GM18870 (cell line): ENCODE measurements at regions not wholly inside any gene's neighbourhood (a gene's known extent, or its start where the extent isn't known, plus 50 kb on each side); places are given as distances from the start of the nearest gene placed in this dataset.
"Not testable (repeated sequence)": the region's sequence is repeated elsewhere in the genome, so short reads cannot be mapped to it uniquely, and the experiment has no call there.

Source experiments
- ATAC-seq: cut with Tn5 transposase; IDR thresholded peaks from one replicate; pipeline ENCODE4 v1.9.1; 2021; ENCODE audit warnings: moderate library complexity; ENCODE audit not compliant: unreplicated experiment

DNA sequence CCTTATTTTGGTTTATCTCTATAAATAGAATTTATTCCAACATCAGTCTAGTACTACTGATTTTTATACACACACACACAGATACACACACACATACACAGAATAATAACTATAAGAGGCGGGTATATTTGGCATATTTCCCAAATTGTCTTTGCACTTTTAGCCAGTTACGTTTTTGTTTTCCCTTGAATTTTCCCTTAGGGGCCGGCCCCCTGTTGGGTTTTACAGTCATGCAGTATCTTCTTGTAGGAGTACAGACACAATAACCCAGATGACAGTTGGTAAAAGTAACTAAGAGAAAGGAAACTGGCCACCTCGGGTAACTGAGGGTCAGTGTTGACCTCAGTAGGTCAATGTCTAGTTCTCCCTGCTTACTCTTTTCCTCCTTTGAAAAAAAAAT lies 50.9 kb downstream of the DISP1 start:
- no peak for ATAC-seq

DNA sequence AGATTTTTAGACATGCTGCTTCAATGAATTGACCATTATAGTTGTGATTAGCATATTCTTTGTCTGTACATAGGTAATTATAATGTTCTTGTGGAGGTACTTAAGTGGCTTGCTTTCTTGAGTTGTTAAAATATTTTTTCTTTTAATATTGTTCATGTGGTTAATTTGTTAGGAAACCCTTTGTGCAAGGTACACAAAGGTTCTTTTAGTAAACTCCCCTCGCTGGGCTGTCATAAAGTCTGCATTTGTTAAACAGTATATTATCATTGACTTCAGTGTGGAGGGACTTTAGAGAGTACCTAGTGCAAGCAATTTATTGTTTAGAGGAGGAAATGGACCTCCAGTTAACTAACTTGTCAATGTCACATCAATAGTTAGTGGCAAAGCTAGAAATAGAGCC lies 52.5 kb downstream of the DISP1 start:
- ATAC-seq, result no peak

DNA sequence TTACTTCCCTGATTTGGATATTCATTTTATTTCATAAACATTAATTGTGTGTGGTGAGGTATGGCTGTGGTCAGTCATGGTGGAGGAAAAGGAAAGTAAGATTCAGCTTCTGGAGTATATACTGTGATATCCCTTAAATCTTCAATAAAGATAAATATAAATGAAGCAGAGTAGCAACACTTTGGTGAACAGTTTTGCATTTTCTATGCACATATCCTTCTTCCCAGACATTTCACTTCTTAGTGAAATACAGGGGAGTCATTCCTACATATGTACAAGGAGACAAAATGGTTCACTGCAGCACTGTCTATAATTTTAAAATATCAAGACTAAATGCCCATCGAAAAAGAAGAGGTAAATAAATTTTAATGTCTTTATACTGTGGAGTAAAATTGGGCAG lies 61.3 kb downstream of the DISP1 start:
- no peak for ATAC-seq

DNA sequence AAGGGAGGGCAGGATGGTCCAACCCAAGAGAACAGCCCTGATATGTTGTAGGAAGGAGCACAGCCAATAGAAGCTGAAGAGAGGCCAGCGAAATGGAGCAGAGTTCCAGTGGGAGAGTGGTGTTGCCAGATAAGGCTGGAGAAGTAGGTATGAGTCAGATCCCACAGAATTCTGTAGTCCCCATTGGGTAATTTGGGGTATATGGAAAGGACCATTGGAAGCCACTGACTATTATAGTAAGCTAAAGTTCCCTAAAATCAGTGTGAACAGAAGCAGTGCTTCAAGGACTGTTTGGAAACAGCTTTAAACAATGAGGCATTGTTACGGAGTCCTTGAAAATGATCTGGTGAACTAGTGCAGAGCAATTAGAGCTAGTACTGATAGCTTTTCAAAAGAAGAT lies 63.0 kb downstream of the DISP1 start:
- no peak for ATAC-seq

DNA sequence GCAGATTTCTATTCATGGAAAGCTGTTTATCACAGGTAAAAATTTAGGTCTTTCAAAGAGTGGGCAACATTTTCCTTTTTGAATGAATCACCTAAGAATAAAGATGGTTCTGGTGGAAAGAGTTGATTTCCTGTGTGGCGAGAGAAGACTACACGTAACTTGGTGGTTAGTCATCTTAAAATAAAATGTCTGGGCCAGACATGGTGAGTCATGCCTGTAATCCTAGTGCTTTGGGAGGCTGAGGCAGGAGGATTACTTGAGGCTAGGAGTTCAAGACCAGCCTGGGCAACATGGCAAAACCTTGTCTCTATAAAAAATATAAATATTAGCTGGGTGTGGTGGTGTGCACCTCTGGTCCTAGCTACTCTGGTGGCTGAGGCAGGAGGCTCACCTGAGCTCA lies 65.7 kb downstream of the DISP1 start:
- ATAC-seq, result no peak

DNA sequence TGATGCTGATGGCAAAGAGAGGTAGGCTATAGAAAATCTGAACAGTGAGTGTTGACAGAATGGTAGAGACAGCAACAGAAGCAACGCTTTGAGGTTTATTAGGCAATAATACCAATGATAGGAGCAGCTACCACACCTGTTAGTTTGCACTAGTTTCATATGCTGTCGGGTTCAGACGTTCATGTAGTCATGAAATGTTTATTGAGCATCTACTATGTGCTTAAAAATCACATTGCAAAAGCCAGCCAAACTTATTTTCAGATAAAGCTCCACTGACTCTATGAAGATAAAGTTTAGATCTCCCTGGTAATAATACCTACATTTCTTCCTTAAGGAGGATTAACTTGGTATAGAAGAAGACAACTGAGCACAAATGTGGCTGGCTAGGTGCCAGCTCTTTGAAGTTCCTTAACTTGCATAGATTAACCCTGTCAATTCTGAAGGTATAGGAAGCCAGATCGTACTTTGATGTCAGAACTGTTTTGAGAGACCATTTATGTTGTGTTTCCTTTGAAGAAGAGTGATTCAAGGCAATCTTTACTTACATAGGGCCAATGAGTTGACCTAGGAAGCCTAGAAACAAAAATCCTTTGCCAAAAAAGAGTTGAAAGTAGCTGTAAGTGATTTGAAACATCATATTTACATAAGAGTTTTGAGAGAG lies 71.5 kb downstream of the DISP1 start:
- ATAC-seq, result no peak

DNA sequence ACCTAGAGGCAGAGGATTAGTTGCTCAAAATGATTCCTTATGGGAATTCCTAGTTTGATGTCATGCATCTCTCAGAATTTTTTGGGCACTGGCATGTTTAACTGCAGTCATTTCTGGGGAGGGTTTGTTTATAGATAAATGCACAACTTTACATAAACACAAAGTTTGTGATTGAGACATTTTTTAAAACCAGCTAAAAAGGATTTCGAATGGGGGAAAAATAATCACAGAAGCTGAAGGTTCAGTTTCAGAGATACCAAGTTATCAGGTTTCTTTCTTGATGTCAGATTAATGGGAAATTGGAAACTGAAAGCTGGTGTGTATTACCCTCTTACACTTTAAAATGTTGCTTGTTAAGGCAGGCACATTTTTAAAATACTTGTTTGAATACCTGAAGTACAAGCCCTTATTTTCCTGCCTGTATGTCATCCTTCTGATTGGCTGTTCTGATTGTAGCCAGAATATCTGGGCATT lies 72.1 kb downstream of the DISP1 start:
- no peak for ATAC-seq

DNA sequence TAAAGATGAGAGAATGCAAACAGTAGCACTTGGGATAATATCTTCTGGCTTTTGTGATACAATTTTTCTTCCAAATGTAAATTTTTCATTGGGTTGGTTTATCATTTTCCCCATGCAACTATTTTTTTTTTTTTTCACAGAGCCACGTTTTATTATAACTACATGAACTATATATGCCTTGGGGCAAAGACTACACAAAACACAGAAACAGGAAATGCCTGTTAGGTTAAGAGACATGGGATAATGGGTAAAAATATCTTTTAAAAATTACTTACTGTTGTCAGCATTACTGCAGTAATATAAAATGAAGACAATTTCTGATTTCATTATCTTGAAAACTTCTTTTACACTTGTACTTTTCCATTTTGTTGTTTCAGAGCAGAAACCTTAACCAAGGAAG lies 74.6 kb downstream of the DISP1 start:
- no peak for ATAC-seq

DNA sequence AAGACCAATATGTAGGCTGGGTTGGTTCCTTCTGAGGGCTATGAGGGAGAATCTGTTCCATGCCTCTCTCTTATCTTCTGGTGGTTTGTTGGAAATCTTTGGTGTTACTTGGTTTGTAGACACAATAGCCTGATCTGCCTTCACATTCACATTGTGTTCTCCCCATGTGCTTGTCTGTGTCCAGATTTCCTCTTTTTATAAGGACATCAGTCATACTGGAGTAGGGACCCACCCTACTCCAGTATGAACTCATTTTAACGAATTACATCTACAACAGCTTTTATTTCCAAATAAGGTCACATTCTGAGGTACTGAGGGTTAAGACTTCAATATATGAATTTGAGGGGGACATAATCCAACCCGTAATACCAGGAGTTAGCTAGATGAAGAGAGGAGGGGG lies 75.9 kb downstream of the DISP1 start:
- no peak for ATAC-seq

DNA sequence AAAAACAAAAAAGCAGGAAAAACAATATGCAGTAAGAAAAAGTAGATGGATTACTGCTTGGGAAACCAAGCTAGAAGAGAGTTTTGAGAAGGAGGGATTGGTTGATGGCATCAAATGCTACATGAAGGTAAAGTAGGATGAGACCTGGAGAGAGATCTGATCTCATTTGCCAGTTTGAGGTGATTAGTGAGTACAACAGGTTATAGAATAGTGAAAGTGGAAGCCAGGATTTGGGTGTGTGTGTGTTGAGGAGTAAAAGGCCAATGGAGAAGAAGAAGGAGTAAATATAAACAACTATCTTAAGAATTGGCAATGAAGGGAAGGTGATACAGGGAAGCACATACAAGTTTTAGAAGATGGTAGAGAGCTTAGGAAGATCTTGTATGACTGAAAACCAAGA lies 76.7 kb downstream of the DISP1 start:
- ATAC-seq, result no peak

DNA sequence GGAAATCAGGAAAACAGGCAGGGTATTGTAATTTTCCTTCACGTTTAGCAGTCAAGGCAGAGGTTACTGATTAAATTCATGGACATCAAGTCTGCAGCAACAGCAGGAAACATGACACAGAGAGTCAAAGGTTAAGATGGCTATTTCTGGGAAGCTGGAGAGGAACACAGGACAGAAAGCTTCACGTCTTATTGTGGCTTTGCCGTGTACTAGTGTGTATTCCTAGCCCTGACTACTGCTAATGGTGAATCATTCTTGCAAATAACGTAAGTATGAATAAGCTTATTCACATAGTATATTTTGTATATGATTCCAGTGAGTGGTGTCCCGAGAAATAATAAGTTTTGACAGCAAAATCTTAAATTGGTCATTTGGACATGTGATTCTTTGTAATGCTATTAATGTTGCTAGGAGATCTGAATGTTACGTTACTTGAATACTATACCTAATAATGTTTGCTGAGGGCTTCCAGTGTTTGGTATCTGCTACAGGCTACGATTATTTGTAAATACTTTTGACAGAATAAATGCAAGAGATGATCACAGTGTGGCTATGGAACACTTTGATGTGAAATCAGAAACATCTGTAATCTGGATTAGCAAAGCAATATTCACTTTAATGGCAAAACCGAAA lies 77.4 kb downstream of the DISP1 start:
- no peak for ATAC-seq

DNA sequence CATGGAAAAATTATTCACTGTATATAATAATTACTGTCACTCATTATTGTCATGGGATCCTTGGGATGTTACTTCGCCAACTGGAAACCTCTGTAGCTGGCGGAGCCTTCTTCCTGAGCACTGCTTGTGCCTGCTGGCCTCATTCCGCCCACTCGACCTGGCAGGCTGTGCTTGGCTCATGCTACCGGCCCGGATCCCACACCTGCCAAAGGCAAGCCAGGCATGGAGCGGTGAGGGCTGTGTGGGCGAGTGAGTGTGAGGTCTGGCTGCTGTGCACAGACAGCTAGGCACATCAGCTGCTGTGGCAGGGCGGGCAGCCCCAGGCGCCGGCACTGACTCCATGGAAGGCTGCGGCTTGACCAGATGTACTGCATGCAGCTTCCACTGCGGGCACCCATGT lies 78.4 kb downstream of the DISP1 start:
- no peak for ATAC-seq

DNA sequence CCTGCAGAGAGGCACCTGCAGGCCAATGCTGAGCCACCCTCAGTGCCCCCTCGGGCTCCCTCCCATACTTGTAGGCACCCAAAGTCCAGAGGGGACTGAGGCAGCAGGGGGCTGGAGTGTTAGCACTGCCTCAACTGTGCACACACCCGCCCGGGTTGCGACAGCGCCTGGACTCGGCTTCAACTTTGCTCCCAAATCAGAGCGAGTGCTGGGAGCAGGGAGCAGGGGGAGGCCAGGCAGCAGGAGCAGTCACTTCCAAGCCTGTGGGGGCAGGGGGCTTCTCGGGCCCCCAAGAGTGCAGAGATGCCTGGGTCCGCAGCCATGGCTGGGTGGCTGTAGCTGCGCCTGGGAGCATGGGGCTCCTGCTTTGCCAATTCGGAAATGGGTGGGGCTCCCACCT lies 79.5 kb downstream of the DISP1 start:
- no peak for ATAC-seq

DNA sequence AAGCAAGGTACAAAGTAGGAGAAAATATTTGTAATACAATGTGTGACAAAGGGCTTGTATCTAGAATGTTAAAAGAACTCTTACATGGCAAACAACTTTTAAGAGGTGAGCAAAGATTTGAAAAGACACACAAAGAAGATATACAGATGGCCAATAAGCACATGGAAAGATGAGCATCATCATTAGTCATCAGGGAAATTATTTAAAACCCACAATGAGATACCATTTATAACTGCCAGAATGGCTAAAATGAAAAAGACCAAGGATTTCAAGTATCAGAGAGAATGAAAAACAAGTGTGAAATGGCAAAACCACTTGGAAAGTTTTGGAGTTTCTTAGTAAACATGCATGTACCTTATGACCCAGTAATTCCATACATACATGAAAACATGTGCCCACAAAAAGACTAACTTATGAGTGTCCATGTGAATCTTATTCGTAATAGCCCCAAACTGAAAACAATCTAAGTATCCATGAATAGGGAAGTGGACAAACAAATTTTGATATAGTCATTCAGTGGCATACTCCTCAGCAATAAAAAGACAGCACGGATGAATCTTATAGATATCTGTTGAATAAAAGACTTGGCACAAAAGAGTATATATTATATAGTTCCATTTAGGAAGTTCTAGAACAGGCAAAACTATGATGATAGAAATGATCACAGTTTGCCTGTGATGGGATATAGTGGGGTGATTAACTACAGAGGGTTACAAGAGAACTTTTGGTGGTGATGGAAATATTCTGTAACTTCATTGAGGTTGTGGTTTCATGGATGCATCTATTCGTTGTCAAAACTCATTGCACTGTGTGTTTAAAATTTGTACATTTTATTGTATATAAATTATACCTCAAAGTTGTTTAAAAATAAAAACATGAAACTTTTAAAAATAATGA lies 82.0 kb downstream of the DISP1 start:
- ATAC-seq, result no peak

DNA sequence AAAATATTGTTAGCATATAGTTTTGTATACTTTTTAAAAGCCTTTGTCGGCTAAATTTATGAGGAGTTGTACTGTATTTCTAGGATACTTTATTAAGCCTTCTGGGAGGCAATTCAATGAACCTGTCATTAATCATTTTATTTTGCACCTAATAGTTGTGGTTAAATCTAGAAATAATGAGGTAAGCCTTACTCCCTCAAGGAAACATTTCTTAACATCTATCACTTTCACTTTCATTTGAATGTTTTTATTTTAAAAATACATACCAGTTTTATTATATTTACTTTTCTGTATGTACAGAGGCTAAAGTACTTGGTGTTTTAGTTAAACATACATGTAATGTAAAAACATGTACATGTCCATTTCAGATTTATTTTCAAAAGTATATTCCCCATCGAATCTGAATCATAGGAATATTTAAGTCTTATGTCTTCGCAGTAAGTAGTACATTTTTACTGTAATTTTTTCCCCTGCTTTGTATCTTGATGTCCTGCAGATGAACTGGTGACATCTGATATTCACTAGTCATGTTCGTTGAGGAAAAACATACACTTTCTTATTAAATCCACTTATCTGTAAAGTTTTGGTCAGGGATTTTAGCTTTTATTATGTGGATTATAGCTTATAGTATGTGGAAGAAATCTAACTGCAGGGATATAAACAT lies 82.8 kb downstream of the DISP1 start:
- ATAC-seq, result no peak

DNA sequence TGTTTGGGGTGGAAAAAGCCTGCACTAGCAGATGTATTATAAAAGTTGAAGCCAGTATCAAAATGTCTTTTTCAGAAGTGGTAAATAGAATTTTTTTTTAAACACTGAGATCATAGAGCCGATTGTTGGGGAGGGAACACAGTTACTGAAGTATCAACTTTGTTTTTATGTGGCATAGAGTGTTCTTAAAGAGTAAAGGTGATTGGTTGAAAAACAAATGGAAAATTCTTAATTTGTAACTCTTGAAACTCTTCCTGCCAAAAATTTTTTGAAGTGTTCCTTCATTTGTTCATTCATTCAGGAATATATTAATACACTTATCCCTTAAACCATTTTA lies 83.3 kb downstream of the DISP1 start:
- no peak for ATAC-seq

DNA sequence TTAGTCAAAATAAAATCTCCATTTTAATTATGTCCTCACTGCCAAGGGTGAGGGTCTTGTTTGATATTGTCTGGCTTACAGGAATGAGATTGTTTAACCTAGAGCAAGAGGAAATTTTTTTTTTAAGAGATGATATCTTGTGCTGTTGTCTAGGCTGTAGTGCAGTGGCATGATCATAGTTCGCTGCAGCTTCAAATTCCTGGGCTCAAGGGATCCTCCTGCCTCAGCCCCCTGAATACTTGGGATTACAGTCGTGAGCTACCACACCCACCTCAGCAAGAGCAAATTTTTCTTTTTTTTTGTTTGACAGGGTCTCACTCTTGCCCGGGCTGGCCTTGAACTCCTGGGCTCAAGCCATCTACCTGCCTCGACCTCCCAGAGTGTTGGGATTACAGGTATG lies 84.6 kb downstream of the DISP1 start:
- no peak for ATAC-seq

DNA sequence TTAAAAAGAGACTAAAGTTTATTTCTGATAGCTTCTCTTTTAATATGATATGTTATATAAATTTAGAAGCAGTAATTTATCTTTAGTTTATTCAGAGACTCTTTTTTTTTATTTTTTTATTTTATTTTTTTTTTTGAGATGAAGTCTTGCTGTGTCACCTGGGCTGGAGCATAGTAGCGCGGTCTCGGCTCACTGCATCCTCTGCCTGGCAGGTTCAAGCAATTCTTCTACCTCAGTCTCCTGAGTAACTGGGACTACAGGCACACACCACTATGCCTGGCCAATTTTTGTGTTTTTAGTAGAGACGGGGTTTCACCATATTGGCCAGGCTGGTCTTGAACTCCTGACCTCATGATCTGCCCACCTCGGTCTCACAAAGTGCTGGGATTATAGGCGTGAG lies 89.6 kb downstream of the DISP1 start:
- no peak for ATAC-seq

DNA sequence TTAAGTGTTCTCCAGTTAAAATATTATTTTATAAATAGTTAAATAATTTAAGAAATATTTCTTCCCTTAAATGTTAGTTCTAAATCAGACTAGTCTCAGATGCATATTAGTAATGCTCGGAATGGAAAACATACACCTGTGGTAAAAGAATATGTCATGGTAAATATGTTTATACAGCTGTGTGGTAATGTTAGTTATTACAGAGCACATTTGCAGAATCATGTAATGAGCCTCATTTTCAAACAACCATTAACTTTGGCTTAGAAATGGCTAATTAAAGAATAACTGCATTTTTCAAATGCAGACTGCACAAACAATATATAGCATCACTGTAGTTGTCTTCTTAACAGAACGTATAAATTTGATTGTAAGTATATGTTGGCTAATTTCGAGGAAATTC lies 90.3 kb downstream of the DISP1 start:
- no peak for ATAC-seq

DNA sequence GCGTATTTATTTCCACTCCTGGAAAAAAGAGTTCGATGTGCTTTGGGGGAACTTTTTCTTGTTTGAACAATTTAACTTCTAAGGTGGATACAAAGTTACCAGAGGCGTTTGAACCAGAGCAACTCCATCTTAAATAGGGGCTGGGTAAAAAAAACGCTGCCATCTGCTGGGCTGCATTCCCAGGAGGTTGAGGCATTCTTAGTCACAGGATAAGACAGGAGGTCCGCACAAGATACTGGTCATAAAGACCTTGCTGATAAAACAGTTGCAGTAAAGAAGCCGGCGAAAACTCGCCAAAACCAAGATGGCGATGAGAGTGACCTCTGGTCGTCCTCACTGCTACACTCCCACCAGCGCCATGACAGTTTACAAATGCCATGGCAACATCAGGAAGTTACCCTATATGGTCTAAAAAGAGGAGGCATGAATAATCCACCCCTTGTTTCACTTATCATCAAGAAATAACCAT lies 91.5 kb downstream of the DISP1 start:
- not testable (repeated sequence) for ATAC-seq

DNA sequence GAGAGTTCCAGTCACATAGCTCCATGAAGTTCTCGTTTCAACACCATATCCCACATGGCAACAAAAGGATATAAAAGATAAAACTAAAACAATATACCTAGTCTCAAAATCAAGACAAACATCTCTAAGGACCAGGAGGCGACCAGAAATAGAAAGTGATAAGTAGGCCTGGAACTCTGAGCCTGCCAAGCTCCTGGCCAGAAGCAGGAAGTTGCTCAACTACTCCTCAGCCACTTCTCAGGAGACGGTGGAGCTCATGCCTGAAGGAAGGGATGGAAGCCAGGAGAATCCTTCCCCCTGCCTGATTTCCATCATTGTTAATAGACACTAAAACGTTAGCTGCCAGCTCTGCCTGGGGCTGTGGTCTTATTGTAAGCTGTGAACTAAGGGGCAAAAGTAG lies 94.7 kb downstream of the DISP1 start:
- ATAC-seq, result no peak
